ENCODE measurements at regions not wholly inside any gene's neighbourhood (a gene's known extent, or its start where the extent isn't known, plus 50 kb on each side); places are given as distances from the start of the nearest gene placed in this dataset.

- no peak for TF ChIP-seq EZH2 (IDR thresholded peaks at IDR 0.05)
- TF ChIP-seq, protein P1, sequence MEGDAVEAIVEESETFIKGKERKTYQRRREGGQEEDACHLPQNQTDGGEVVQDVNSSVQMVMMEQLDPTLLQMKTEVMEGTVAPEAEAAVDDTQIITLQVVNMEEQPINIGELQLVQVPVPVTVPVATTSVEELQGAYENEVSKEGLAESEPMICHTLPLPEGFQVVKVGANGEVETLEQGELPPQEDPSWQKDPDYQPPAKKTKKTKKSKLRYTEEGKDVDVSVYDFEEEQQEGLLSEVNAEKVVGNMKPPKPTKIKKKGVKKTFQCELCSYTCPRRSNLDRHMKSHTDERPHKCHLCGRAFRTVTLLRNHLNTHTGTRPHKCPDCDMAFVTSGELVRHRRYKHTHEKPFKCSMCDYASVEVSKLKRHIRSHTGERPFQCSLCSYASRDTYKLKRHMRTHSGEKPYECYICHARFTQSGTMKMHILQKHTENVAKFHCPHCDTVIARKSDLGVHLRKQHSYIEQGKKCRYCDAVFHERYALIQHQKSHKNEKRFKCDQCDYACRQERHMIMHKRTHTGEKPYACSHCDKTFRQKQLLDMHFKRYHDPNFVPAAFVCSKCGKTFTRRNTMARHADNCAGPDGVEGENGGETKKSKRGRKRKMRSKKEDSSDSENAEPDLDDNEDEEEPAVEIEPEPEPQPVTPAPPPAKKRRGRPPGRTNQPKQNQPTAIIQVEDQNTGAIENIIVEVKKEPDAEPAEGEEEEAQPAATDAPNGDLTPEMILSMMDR (IDR thresholded peaks at IDR 0.05), result no peak
Observed at GRCh38 chr21:43266534-43266933, 97.7 kb downstream of the CRYAA start.
